Loucy (cell line): ENCODE measurements at regions not wholly inside any gene's neighbourhood (a gene's known extent, or its start where the extent isn't known, plus 50 kb on each side); places are given as distances from the start of the nearest gene placed in this dataset.

Experiments
- H2AFZ ChIP-seq: fragments of 200-600 bp; sonication (generic); 2 replicates; pipeline ENCODE4 v1.6.0; 2016; ENCODE audit warnings: antibody characterized with exemption, mild to moderate bottlenecking, low read length, moderate library complexity
- H3F3A ChIP-seq: fragments of 200-600 bp; 2 replicates; pipeline ENCODE4 v1.6.0; 2016; ENCODE audit warnings: antibody characterized with exemption, low read depth, mild to moderate bottlenecking
- H3K27me3 ChIP-seq: fragments of 200-600 bp; sonication (generic); 2 replicates; pipeline ENCODE4 v1.6.1; 2014; ENCODE audit warnings: low read length, mild to moderate bottlenecking; ENCODE audit not compliant: insufficient read depth, poor library complexity, severe bottlenecking
- H3K36me3 ChIP-seq: fragments of 200-600 bp; sonication (generic); 2 replicates; pipeline ENCODE4 v1.6.1; 2016; ENCODE audit warnings: low read length; ENCODE audit not compliant: insufficient read depth
- H3K4me1 ChIP-seq: fragments of 200-600 bp; sonication (generic); 2 replicates; pipeline ENCODE4 v1.5.1; 2014; ENCODE audit warnings: low read length, mild to moderate bottlenecking; ENCODE audit not compliant: insufficient read depth, poor library complexity, severe bottlenecking
- H3K4me2 ChIP-seq: fragments of 200-600 bp; sonication (generic); 2 replicates; pipeline ENCODE4 v1.6.0; 2014; ENCODE audit warnings: antibody characterized with exemption, low read length, low read depth, mild to moderate bottlenecking; ENCODE audit not compliant: poor library complexity, severe bottlenecking
- H3K4me3 ChIP-seq: fragments of 200-600 bp; sonication (generic); 2 replicates; pipeline ENCODE4 v1.5.1; 2014; ENCODE audit warnings: low read length, mild to moderate bottlenecking, mixed read lengths; ENCODE audit not compliant: poor library complexity, severe bottlenecking
- H3K79me2 ChIP-seq: fragments of 200-600 bp; sonication (generic); 2 replicates; pipeline ENCODE4 v1.6.1; 2014; ENCODE audit warnings: low read length; ENCODE audit not compliant: insufficient read depth
- H3K9ac ChIP-seq: fragments of 200-600 bp; sonication (generic); 2 replicates; pipeline ENCODE4 v1.6.0; 2014; ENCODE audit warnings: mild to moderate bottlenecking, low read depth, low read length, moderate library complexity; ENCODE audit not compliant: poor library complexity, severe bottlenecking
- H3K9me2 ChIP-seq: fragments of 200-600 bp; sonication (generic); replicated peaks from 2 replicates; pipeline ENCODE4 v1.6.1; 2016; ENCODE audit warnings: low read depth, low read length, mixed read lengths
- H3K9me3 ChIP-seq: fragments of 200-600 bp; sonication (generic); 2 replicates; pipeline ENCODE4 v1.6.1; 2014; ENCODE audit warnings: mild to moderate bottlenecking, antibody characterized with exemption, low read length, low read depth; ENCODE audit not compliant: insufficient read depth
- H4K20me1 ChIP-seq: fragments of 200-600 bp; sonication (generic); 2 replicates; pipeline ENCODE4 v1.6.0; 2014; ENCODE audit warnings: antibody characterized with exemption, low read length, mild to moderate bottlenecking; ENCODE audit not compliant: insufficient read depth, poor library complexity, severe bottlenecking
- EZH2phosphoT487 ChIP-seq: fragments of 200-600 bp; IDR thresholded peaks from 2 replicates; pipeline ENCODE4 v1.6.1; 2018; ENCODE audit warnings: antibody characterized with exemption, mild to moderate bottlenecking, moderate library complexity, borderline replicate concordance
- TF ChIP-seq, protein P1 (sequence below): fragments of 200-600 bp; sonication (generic); conservative IDR thresholded peaks from 2 replicates; pipeline ENCODE4 v1.5.1; 2014; ENCODE audit warnings: mild to moderate bottlenecking, antibody characterized with exemption, low read length

DNA sequence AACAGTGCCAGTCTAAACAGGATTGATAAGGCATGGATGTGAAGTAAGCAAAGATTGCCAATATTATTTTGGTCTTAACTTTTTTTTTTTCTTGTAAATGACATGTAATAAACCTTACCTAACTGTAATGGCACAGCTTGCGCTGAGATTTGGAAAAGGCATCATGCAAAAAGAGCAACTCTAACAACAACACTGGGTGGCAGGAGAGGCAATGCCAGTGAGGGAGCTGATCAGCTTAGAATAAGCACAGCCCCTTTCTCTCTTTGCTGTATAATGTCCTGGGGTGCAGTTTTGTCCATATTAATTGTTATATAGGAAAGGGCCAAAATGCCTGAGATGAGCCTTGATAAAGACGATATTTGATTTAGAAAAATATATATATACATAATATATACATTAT is 1589.7 kb upstream of the FLRT2 start:
- Histone ChIP-seq H3K79me2 (no peaks in the 10 kb centered on the region), H3K4me3 (no peak overlapping the region), H3K36me3 (no peaks in the 10 kb centered on the region), H3K27me3 (no peaks in the 10 kb centered on the region), H3F3A (no peaks in the 10 kb centered on the region), H3K9me3 (no peaks in the 10 kb centered on the region), H4K20me1 (no peaks in the 10 kb centered on the region), H3K9me2 (no peaks in the 10 kb centered on the region), H2AFZ (no peak overlapping the region), H3K4me2 (no peak overlapping the region), H3K4me1 (no peaks in the 10 kb centered on the region), H3K9ac (no peak overlapping the region)
- no peak for TF ChIP-seq EZH2phosphoT487
- TF ChIP-seq, protein P1, sequence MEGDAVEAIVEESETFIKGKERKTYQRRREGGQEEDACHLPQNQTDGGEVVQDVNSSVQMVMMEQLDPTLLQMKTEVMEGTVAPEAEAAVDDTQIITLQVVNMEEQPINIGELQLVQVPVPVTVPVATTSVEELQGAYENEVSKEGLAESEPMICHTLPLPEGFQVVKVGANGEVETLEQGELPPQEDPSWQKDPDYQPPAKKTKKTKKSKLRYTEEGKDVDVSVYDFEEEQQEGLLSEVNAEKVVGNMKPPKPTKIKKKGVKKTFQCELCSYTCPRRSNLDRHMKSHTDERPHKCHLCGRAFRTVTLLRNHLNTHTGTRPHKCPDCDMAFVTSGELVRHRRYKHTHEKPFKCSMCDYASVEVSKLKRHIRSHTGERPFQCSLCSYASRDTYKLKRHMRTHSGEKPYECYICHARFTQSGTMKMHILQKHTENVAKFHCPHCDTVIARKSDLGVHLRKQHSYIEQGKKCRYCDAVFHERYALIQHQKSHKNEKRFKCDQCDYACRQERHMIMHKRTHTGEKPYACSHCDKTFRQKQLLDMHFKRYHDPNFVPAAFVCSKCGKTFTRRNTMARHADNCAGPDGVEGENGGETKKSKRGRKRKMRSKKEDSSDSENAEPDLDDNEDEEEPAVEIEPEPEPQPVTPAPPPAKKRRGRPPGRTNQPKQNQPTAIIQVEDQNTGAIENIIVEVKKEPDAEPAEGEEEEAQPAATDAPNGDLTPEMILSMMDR = no peak

DNA sequence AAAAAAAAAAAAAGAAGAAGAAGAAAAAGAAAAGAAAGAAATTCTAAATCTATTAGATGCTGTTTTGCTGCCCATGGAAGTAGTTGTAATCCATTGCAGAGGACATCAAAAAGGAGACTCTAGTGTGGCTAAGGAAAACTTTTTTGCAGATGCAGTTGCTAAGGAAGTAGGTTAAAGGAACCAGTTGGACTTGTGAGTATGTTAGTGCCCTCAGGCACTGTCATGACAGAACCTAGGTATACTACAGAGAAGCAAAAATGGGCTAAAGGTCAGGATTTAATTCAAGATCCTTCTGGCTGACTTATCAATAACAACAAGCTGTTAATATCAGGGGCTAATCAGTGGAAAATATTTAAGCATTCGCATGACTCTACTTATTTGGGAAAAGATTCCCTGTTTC is 1571.6 kb upstream of the FLRT2 start:
- Histone ChIP-seq H3K27me3 (no peaks in the 10 kb centered on the region), H3F3A (no peaks in the 10 kb centered on the region), H3K4me2 (no peak overlapping the region), H3K9me2 (no peaks in the 10 kb centered on the region), H3K4me3 (no peak overlapping the region), H4K20me1 (no peaks in the 10 kb centered on the region), H3K9me3 (no peaks in the 10 kb centered on the region), H3K79me2 (no peaks in the 10 kb centered on the region), H3K9ac (no peak overlapping the region), H3K36me3 (no peaks in the 10 kb centered on the region), H2AFZ (no peak overlapping the region), H3K4me1 (no peaks in the 10 kb centered on the region)
- TF ChIP-seq, protein P1 = no peak
- TF ChIP-seq EZH2phosphoT487 = no peak

DNA sequence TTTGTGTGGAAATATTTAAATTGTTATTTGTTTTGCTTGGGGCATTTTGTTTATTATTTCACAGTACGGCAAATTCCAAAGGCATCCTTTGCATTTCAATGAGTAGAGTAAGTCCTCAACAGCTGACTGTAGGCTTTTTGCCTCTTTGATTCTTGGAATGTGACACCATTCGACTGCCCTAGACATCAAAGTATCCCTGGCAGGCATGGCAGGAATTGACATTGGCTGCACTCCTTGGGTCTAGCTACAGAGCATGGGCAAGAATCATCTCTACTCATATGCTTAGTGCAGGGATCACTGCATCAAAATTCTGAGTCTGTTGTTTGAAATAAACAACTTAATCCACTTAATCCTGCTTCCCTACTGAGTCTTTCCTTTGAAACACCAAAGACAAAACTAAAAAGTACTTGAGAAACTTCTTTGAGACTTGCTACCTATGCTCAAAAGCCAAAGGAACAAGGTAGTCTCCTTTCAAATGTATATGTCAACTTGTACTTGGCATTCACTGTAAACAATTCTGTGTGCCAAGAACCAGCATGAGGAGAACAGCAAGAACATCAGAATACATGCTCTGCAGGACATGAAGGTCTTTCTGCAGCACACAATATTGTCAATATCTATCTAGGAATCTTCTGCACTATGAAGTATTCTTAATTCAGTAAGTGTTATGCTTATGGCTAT is 1569.0 kb upstream of the FLRT2 start:
- TF ChIP-seq, protein P1 = no peak
- TF ChIP-seq EZH2phosphoT487 = no peak
- H3K4me2 ChIP-seq = no peak overlapping the region
- no peaks in the 10 kb centered on the region for H3K79me2 ChIP-seq
- H3K9ac ChIP-seq = no peak overlapping the region
- H3K27me3 ChIP-seq = no peaks in the 10 kb centered on the region
- H4K20me1 ChIP-seq = no peaks in the 10 kb centered on the region
- no peak overlapping the region for H3K4me3 ChIP-seq
- no peaks in the 10 kb centered on the region for H3F3A ChIP-seq
- H3K9me3 ChIP-seq = no peaks in the 10 kb centered on the region
- no peaks in the 10 kb centered on the region for H3K9me2 ChIP-seq
- H3K4me1 ChIP-seq = no peaks in the 10 kb centered on the region
- H3K36me3 ChIP-seq = no peaks in the 10 kb centered on the region
- no peak overlapping the region for H2AFZ ChIP-seq
